SK-N-MC (cell line): ENCODE measurements at regions not wholly inside any gene's neighbourhood (a gene's known extent, or its start where the extent isn't known, plus 50 kb on each side); places are given as distances from the start of the nearest gene placed in this dataset.

Source experiments
- DNase-seq: peaks from one replicate; pipeline ENCODE4 v3.0.0-alpha.2; 2011; ENCODE audit warnings: low read depth, low spot score
- H3K27ac ChIP-seq: fragments of 200-600 bp; sonication (generic); 2 replicates; pipeline ENCODE4 v1.5.1; 2016; ENCODE audit warnings: mixed run types
- H3K36me3 ChIP-seq: fragments of 200-600 bp; sonication (generic); 2 replicates; pipeline ENCODE4 v1.6.1; 2017; ENCODE audit warnings: antibody characterized with exemption, low read length, mixed read lengths; ENCODE audit not compliant: insufficient read depth
- H3K4me3 ChIP-seq: fragments of 200-600 bp; sonication (generic); 2 replicates; pipeline ENCODE4 v1.5.1; 2016
- H3K9ac ChIP-seq: fragments of 200-600 bp; sonication (generic); 2 replicates; pipeline ENCODE4 v1.8.0; 2017; ENCODE audit warnings: mixed run types, mixed read lengths; ENCODE audit not compliant: insufficient read length
- H3K9me3 ChIP-seq: fragments of 200-600 bp; sonication (generic); 2 replicates; pipeline ENCODE4 v1.6.1; 2017; ENCODE audit warnings: low read depth, mild to moderate bottlenecking, antibody characterized with exemption, low read length, moderate library complexity, mixed read lengths
- EZH2 ChIP-seq: fragments of 200-600 bp; sonication (generic); IDR thresholded peaks from one replicate; pipeline ENCODE4 v1.6.1; 2017; ENCODE audit warnings: antibody characterized with exemption
- FOXP2 ChIP-seq: optimal IDR thresholded peaks from 2 replicates; pipeline ENCODE3; 2011; ENCODE audit warnings: mild to moderate bottlenecking, moderate library complexity; ENCODE audit not compliant: insufficient read depth; ENCODE audit errors: extremely low read length, control extremely low read depth
- POLR2AphosphoS5 ChIP-seq: IDR thresholded peaks from 2 replicates; pipeline ENCODE4 v1.6.1; 2012; ENCODE audit warnings: mild to moderate bottlenecking, low read depth, low read length, borderline replicate concordance

DNA sequence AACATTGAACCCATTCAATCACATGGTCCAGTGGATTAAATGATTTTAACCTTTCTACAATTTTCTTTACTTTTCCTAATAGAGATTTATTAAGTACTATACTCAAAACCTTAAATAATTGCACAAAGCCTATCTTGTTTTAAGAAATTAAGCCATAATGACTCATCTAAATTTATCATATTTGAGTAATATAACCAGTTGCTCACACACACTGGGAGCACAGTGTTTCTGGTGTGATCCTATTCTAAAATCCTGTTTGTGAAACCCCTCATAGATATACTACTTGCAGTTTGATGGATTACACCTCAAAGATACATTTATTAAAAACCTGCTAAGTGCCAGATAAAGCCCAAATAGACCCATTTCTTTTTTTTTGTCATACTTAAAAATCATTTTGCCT is 668.3 kb upstream of the CDH18 start:
- Histone ChIP-seq H3K9me3 (no peaks in the 10 kb centered on the region), H3K4me3 (no peak overlapping the region), H3K27ac (no peak overlapping the region), H3K9ac (no peak overlapping the region), H3K36me3 (no peaks in the 10 kb centered on the region)
- TF ChIP-seq EZH2 (no peak), FOXP2 (no peak), POLR2AphosphoS5 (no peak)
- no peak for DNase-seq

DNA sequence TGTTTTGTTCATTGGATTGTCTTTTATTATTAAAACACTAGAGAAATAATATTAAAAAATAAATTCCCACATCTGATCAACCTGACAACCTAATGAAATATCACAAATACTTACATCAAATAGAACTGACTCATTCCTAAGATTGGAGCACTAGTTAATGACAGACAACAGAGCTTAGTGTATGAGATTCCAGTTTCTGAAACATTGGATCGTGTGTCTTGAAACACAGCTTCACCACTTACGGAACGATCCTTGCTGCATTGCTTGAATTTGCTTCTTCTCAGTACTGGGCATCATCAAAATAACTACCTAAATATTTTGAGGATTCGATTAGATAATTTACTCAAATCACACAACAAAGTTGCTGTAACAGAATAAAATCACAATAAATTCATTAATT is 667.2 kb upstream of the CDH18 start:
- H3K36me3 ChIP-seq = no peaks in the 10 kb centered on the region
- no peak overlapping the region for H3K9ac ChIP-seq
- TF ChIP-seq POLR2AphosphoS5 (no peak), EZH2 (no peak), FOXP2 (no peak)
- no peak for DNase-seq
- H3K27ac ChIP-seq = no peak overlapping the region
- no peaks in the 10 kb centered on the region for H3K9me3 ChIP-seq
- H3K4me3 ChIP-seq = no peak overlapping the region

DNA sequence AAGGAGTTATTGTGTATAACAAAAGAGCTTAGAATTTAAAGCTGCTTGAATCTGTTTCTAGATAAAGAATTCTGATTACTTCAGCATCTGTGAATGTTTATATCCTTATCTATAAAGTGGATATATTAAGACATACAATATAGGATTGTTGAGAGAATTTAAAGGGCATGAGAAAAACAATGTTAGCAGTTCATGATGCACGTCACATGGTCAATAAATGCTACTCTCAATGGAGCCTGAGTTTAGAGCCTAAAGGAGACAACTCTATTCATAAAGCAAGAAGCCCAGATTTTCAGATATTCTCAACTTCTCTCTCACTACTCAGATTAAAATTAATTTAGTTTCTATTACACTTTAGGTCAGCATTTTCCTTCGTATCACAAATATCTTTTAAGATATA is 666.7 kb upstream of the CDH18 start:
- Histone ChIP-seq H3K27ac (no peak overlapping the region), H3K9ac (no peak overlapping the region), H3K36me3 (no peaks in the 10 kb centered on the region), H3K9me3 (no peaks in the 10 kb centered on the region), H3K4me3 (no peak overlapping the region)
- DNase-seq = no peak
- no peak for TF ChIP-seq POLR2AphosphoS5
- TF ChIP-seq EZH2 = no peak
- TF ChIP-seq FOXP2 = no peak

DNA sequence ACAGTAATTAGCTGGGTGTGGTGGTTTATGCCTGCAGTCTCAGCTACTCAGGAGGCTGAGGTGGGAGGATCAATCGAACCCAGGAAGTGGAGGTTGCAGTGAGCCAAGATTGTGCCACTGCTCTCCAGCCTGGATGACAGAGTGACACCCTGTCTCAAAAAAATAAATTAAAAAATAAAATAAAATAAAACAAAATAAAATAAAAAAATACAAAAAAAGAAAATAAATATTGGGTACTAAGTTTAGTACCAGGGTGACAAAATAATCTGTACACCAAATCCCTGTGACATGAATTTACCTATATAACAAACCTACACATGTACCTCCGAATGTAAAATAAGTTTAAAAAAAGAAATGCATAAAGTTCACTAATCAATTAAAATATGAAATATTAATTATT is 666.0 kb upstream of the CDH18 start:
- Histone ChIP-seq H3K9me3 (no peaks in the 10 kb centered on the region), H3K27ac (no peak overlapping the region), H3K9ac (no peak overlapping the region), H3K36me3 (no peaks in the 10 kb centered on the region), H3K4me3 (no peak overlapping the region)
- DNase-seq = no peak
- TF ChIP-seq EZH2 (no peak), POLR2AphosphoS5 (no peak), FOXP2 (no peak)

DNA sequence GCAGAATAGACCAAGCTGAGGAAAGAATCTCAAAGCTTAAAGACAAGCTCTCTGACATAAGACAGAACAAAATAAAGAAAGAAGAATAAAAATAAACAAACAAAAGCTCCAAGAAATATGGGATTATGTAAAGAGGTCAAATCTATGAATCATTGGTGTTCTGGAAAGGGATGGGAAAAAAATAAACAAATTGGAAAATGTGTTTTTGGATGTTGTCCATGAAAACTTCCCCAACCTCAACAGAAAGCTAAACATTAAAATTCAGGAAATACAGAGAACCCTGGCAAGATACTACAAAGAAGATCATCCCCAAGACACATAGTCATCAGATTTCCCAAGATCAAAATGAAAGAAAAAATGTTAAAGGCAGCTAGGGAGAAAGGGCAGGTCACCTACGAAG is 662.0 kb upstream of the CDH18 start:
- TF ChIP-seq EZH2 (no peak), FOXP2 (no peak), POLR2AphosphoS5 (no peak)

DNA sequence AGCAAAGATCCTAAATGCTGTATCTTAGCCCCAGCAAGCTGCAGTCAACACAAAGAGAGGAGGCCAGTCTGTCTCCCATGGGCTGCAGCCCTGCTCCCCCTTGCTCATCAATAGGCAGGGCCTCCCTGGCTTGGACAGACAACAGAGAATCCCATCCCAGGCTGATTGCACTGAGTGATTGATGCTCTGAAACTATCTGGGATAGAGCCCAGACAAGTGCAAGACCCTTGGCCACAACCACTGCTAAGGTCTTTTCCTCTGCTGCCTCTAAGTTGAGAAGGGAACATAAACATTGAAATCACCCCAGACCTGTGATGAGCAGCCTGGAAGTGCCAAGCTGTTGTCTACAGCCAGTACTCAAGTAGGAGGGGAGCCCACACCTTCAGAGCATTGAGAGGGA is 661.0 kb upstream of the CDH18 start:
- Histone ChIP-seq H3K27ac (no peak overlapping the region), H3K9ac (no peak overlapping the region), H3K4me3 (no peak overlapping the region), H3K9me3 (no peaks in the 10 kb centered on the region), H3K36me3 (no peaks in the 10 kb centered on the region)
- TF ChIP-seq FOXP2 (no peak), EZH2 (no peak), POLR2AphosphoS5 (no peak)
- DNase-seq = no peak

More for the DNA sequence above, 662.0 kb upstream of the CDH18 start:
- DNase-seq = no peak
- Histone ChIP-seq H3K9me3 (no peaks in the 10 kb centered on the region), H3K27ac (no peak overlapping the region), H3K36me3 (no peaks in the 10 kb centered on the region), H3K4me3 (no peak overlapping the region), H3K9ac (no peak overlapping the region)

DNA sequence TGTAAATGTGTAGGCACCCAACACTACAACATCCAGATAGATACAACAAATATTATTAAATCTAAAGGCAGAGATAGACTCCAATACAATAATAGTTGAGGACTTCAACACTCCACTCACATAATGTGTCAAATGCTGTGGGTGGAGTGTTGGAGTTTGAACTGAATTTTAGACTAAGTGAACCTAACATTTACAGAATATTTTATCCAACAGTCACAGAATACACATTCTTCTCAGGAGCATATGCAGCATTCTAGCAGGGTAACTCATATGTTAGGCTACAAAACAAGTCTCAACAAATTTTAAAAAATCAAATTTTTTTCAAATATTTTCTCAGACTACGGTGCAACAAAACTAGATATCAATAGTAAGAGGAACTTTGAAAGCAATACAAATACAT is 648.7 kb upstream of the CDH18 start:
- TF ChIP-seq FOXP2 (no peak), POLR2AphosphoS5 (no peak), EZH2 (no peak)
- no peak for DNase-seq
- Histone ChIP-seq H3K27ac (no peak overlapping the region), H3K9me3 (no peaks in the 10 kb centered on the region), H3K36me3 (no peaks in the 10 kb centered on the region), H3K4me3 (no peak overlapping the region), H3K9ac (no peak overlapping the region)

DNA sequence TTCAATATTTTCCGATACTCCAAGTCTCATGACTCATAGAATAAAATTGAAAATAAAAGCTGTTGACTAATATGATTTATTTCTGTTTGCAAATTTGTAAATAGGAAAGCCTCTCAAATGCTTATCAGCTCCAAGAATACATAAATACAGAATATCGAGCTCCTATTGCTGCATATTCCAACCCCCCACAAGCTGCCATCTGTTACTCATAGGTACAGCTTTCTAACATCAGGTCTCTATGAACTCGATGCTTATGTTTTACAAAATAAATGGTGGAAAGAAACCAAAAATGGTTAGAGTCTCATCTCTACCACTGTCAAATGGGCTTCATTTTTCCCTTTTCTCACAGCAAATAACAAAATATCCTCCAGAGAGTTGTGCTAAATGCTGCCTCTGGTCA is 631.6 kb upstream of the CDH18 start:
- no peak overlapping the region for H3K9ac ChIP-seq
- no peak for DNase-seq

DNA sequence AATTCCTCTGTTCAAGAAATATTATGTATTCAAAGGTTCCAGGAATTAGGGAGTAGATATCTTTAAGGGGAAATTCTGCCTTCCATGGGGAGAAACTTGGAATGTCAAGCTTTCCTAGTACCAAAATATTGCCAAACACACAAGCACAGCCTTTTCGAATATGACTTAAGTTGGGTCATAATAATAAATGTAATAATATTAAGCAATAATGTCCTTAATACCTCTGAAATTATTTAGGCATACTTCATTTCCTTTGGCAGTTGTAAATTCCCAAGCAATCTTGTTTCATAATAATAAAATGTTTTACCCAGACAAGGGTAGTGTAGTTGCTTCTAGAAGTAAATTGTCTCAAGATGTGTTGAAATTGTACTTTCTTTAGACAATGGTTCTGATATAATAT is 630.3 kb upstream of the CDH18 start:
- TF ChIP-seq EZH2 (no peak), FOXP2 (no peak), POLR2AphosphoS5 (no peak)
- H3K36me3 ChIP-seq = no peaks in the 10 kb centered on the region
- H3K27ac ChIP-seq = no peak overlapping the region
- no peak for DNase-seq
- no peaks in the 10 kb centered on the region for H3K9me3 ChIP-seq
- no peak overlapping the region for H3K4me3 ChIP-seq
- H3K9ac ChIP-seq = no peak overlapping the region

More for the DNA sequence above, 631.6 kb upstream of the CDH18 start:
- no peak for TF ChIP-seq FOXP2
- no peak for TF ChIP-seq EZH2
- TF ChIP-seq POLR2AphosphoS5 = no peak
- no peaks in the 10 kb centered on the region for H3K9me3 ChIP-seq
- H3K27ac ChIP-seq = no peak overlapping the region
- no peaks in the 10 kb centered on the region for H3K36me3 ChIP-seq
- H3K4me3 ChIP-seq = no peak overlapping the region

DNA sequence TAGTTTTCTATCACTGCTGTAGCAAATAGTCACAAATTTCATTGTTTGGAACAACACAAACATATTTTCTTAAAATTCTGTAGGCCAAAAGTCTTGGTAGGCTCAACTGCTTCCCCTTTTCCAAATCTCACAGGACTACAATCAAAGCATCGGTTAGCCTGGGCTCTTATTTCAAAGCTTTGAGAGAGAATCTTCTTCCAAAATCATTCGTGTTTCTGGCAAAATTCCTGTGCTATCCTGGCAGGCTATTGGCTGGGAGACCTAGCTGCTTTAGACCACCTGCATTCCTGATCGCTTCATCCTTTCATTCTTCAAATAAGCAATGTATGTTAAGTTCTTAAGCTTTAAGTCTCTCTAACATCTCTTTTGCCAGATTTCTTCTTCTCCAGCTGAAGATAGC is 629.8 kb upstream of the CDH18 start:
- TF ChIP-seq POLR2AphosphoS5 (no peak), EZH2 (no peak), FOXP2 (no peak)
- H3K9me3 ChIP-seq = no peaks in the 10 kb centered on the region
- DNase-seq = no peak
- no peak overlapping the region for H3K27ac ChIP-seq
- H3K9ac ChIP-seq = no peak overlapping the region
- H3K4me3 ChIP-seq = no peak overlapping the region
- H3K36me3 ChIP-seq = no peaks in the 10 kb centered on the region
